ENCODE measurements at regions not wholly inside any gene's neighbourhood (a gene's known extent, or its start where the extent isn't known, plus 50 kb on each side); places are given as distances from the start of the nearest gene placed in this dataset.

DNA sequence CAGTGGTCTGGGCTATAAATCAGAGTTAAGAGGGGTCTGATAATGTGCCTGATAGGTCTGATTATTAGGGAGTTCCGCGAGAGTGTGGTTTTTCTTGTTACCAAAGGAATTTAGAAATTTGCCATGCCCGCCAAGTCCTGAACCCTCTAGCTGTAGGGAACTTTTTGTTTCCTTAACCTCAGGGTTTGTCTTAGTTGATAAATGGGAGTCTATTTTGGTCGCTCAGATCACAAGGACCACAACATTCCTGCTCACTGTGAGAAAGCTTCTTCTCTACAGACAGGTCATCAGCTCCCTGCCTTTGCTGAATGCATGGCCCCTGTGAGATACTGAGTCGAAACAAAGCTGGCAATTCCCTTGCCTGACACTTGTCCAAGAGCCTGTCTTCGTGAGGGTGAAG, 497.8 kb downstream of the HS3ST4 start:
- peaks cover 0 to 11% of the 10 kb centered on the region in 2 experiments for H3K27me3 ChIP-seq (replicated peaks in 1 of 2; ENCODE audit: control insufficient read depth in 2 of 2, extremely low read depth in 1 of 2, insufficient read depth in 2 of 2, low read length in 1 of 2)
- H3K36me3 Mint-ChIP-seq = no peaks in the 10 kb centered on the region
- peaks cover 16 to 27% of the 10 kb centered on the region in 2 donors for H3K27me3 Mint-ChIP-seq
- 4% methylated on average over 4 of the region's 6 CpGs for WGBS (ENCODE audit: insufficient coverage)
- POLR2A ChIA-PET = no interaction called here
- H3K4me3 ChIP-seq (ENCODE audit: control insufficient read depth in 1 of 2, extremely low read depth in 1 of 2, low read length in 1 of 2) = no peak overlapping the region
- no peak overlapping the region for H3K27ac ChIP-seq (ENCODE audit: low read length)
- CTCF ChIA-PET = no interaction called here
- H3K36me3 ChIP-seq (ENCODE audit: control insufficient read depth in 2 of 2, extremely low read depth in 1 of 2, insufficient read depth in 1 of 2, low read length in 1 of 2) = no peaks in the 10 kb centered on the region
- ATAC-seq (replicated peaks in 1 of 4) = no peak
- peaks cover 0 to 12% (median 4%) of the 10 kb centered on the region in 3 donors for H3K9me3 Mint-ChIP-seq
- no peaks in the 10 kb centered on the region for H3K9me3 ChIP-seq
- H3K4me1 Mint-ChIP-seq = no peaks in the 10 kb centered on the region
- H3K4me1 ChIP-seq (ENCODE audit: control insufficient read depth in 1 of 2, extremely low read depth in 1 of 2, insufficient read depth in 2 of 2, low read length in 2 of 2) = no peaks in the 10 kb centered on the region
- H3K27ac Mint-ChIP-seq = no peak overlapping the region
- no peak for DNase-seq
- H3K4me3 Mint-ChIP-seq = no peak overlapping the region

DNA sequence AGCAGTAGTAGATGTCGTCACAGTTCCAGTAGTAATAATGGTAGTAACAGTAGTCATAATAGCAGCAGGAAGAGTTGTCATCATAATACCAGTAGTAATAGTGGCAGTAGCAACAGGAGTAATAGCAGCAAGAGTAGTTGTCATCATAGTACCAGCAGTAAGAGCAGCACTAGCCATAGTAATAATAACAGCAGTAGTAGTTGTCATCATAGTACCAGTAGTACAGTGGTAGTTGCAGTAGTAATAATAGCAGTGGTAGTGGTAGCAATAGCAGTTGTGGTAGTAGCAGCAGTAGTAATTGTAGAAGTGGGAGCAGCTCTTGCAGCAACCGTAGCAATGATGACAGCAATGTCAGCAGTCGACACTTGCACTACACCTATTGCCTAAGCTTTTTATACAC, 502.8 kb downstream of the HS3ST4 start:
- H3K27me3 ChIP-seq (replicated peaks in 1 of 2; ENCODE audit: control insufficient read depth in 2 of 2, extremely low read depth in 1 of 2, insufficient read depth in 2 of 2, low read length in 1 of 2) = peaks cover 0 to 8% of the 10 kb centered on the region in 2 experiments
- no peaks in the 10 kb centered on the region for H3K4me1 ChIP-seq (ENCODE audit: control insufficient read depth in 1 of 2, extremely low read depth in 1 of 2, insufficient read depth in 2 of 2, low read length in 2 of 2)
- H3K36me3 ChIP-seq (ENCODE audit: control insufficient read depth in 2 of 2, extremely low read depth in 1 of 2, insufficient read depth in 1 of 2, low read length in 1 of 2) = no peaks in the 10 kb centered on the region
- H3K27ac Mint-ChIP-seq = no peak overlapping the region
- H3K27me3 Mint-ChIP-seq = peaks cover 7 to 10% of the 10 kb centered on the region in 2 donors
- H3K36me3 Mint-ChIP-seq = no peaks in the 10 kb centered on the region
- 67% methylated on average over 1 of the region's 3 CpGs for WGBS (ENCODE audit: insufficient coverage)
- ChIA-PET POLR2A (interaction anchor here in 1 of 2 donors (0.6 kb wide), 1 partner anchor 41 kb away, joined by 4 read pairs; no protein-coding TSS in a partner anchor), CTCF (interaction anchor here in 1 of 2 donors (0.5 kb wide), 1 partner anchor 882 kb away, joined by 3 read pairs; no protein-coding TSS in a partner anchor)
- H3K4me3 Mint-ChIP-seq = no peak overlapping the region
- no peak overlapping the region for H3K4me3 ChIP-seq (ENCODE audit: control insufficient read depth in 1 of 2, extremely low read depth in 1 of 2, low read length in 1 of 2)
- H3K9me3 Mint-ChIP-seq = peaks cover 0 to 12% (median 10%) of the 10 kb centered on the region in 3 donors
- DNase-seq = no peak
- no peak for ATAC-seq (replicated peaks in 1 of 4)
- H3K27ac ChIP-seq (ENCODE audit: low read length) = no peak overlapping the region
- no peaks in the 10 kb centered on the region for H3K9me3 ChIP-seq
- H3K4me1 Mint-ChIP-seq = no peaks in the 10 kb centered on the region

DNA sequence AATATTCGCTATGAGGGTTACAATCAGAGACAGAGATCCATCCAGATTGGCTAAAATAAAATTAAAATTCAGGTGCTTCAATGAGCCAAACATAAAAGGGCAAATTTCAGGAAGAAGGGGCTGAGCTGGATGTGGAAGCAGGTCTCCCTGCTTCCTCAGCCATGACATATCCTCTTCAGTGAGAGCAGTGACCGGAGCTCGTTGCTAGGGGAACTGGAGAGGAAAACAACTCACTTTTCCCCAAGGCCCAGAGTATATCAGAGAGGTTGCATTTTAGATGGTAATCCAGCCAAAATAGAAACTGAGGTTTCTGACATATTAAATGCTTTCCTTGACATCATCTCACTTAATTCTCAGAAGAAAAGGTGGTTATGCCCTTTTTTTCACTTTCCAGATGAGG, 503.5 kb downstream of the HS3ST4 start:
- Mint-ChIP-seq H3K9me3 (peaks cover 0 to 12% (median 10%) of the 10 kb centered on the region in 3 donors), H3K27ac (no peak overlapping the region), H3K4me1 (no peaks in the 10 kb centered on the region), H3K36me3 (no peaks in the 10 kb centered on the region), H3K27me3 (peaks cover 8 to 13% of the 10 kb centered on the region in 2 donors), H3K4me3 (no peak overlapping the region)
- ChIA-PET POLR2A (interaction anchor here in 1 of 2 donors (0.6 kb wide), 1 partner anchor 40 kb away, joined by 4 read pairs; no protein-coding TSS in a partner anchor), CTCF (interaction anchor here in 1 of 2 donors (0.5 kb wide), 1 partner anchor 883 kb away, joined by 3 read pairs; no protein-coding TSS in a partner anchor)
- ATAC-seq (replicated peaks in 1 of 4) (no peak), DNase-seq (no peak)
- H3K36me3 ChIP-seq (ENCODE audit: control insufficient read depth in 2 of 2, extremely low read depth in 1 of 2, insufficient read depth in 1 of 2, low read length in 1 of 2) = no peaks in the 10 kb centered on the region
- no peak overlapping the region for H3K27ac ChIP-seq (ENCODE audit: low read length)
- no peaks in the 10 kb centered on the region for H3K9me3 ChIP-seq
- WGBS (ENCODE audit: insufficient coverage) = no CpG with 5 or more reads among the region's 3 CpGs
- H3K4me3 ChIP-seq (ENCODE audit: control insufficient read depth in 1 of 2, extremely low read depth in 1 of 2, low read length in 1 of 2) = no peak overlapping the region
- peaks cover 0 to 5% of the 10 kb centered on the region in 2 experiments for H3K27me3 ChIP-seq (replicated peaks in 1 of 2; ENCODE audit: control insufficient read depth in 2 of 2, extremely low read depth in 1 of 2, insufficient read depth in 2 of 2, low read length in 1 of 2)
- H3K4me1 ChIP-seq (ENCODE audit: control insufficient read depth in 1 of 2, extremely low read depth in 1 of 2, insufficient read depth in 2 of 2, low read length in 2 of 2) = no peaks in the 10 kb centered on the region

DNA sequence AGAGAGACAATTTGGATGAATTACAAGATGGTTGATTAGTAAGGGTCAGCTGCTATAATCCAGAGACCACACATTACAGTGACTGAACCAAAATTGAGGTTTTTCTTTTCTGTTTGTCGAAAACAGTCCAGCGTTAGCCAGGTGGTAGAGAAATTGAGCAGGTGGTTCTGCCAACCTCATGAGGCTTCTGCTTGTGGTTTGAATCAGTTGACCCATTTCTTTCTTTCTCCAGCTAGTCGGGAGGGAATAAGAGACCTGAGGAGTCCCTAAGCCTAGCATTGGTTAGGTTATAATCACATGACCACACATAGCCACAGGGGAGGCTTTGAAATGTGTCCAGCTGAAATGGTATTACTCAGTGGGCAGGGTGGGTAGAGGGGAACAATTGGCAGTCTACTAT, 504.6 kb downstream of the HS3ST4 start:
- Histone ChIP-seq H3K9me3 (no peaks in the 10 kb centered on the region), H3K4me3 (ENCODE audit: control insufficient read depth in 1 of 2, extremely low read depth in 1 of 2, low read length in 1 of 2) (no peak overlapping the region), H3K27me3 (replicated peaks in 1 of 2; ENCODE audit: control insufficient read depth in 2 of 2, extremely low read depth in 1 of 2, insufficient read depth in 2 of 2, low read length in 1 of 2) (peaks cover 0 to 5% of the 10 kb centered on the region in 2 experiments), H3K4me1 (ENCODE audit: control insufficient read depth in 1 of 2, extremely low read depth in 1 of 2, insufficient read depth in 2 of 2, low read length in 2 of 2) (no peaks in the 10 kb centered on the region), H3K36me3 (ENCODE audit: control insufficient read depth in 2 of 2, extremely low read depth in 1 of 2, insufficient read depth in 1 of 2, low read length in 1 of 2) (no peaks in the 10 kb centered on the region), H3K27ac (ENCODE audit: low read length) (no peak overlapping the region)
- ChIA-PET POLR2A (no interaction called here), CTCF (no interaction called here)
- Mint-ChIP-seq H3K36me3 (no peaks in the 10 kb centered on the region), H3K4me1 (no peaks in the 10 kb centered on the region), H3K27me3 (peaks cover 3 to 11% of the 10 kb centered on the region in 2 donors), H3K9me3 (peaks cover 0 to 12% (median 10%) of the 10 kb centered on the region in 3 donors), H3K27ac (no peak overlapping the region), H3K4me3 (no peak overlapping the region)
- DNase-seq = no peak
- WGBS (ENCODE audit: insufficient coverage) = no CpG with 5 or more reads among the region's 3 CpGs
- no peak for ATAC-seq (replicated peaks in 1 of 4)

DNA sequence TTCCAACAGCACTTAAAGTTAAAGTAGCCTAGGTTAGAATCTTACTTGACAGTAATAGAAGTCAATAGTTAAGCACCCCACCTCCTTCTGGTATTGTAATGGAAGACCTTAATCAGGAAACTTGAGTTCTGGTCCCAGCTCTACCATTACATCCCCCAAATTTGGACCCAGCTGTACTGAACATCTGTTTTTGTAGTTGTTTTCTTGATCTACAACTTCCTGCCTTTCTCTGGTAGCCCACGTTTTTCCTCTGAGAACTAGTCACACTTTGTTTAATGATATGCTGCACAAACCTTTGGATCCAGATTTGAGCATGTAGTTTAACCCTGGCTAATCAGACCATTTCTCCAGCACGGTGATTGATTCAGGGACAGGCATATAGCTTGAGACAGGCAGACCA, 505.0 kb downstream of the HS3ST4 start:
- DNase-seq (no peak), ATAC-seq (replicated peaks in 1 of 4) (no peak)
- H3K9me3 Mint-ChIP-seq = peaks cover 0 to 12% (median 10%) of the 10 kb centered on the region in 3 donors
- WGBS (ENCODE audit: insufficient coverage) = 33% methylated on average over 2 of the region's 2 CpGs
- Histone ChIP-seq H3K27me3 (replicated peaks in 1 of 2; ENCODE audit: control insufficient read depth in 2 of 2, extremely low read depth in 1 of 2, insufficient read depth in 2 of 2, low read length in 1 of 2) (peaks cover 0 to 2% of the 10 kb centered on the region in 2 experiments), H3K4me3 (ENCODE audit: control insufficient read depth in 1 of 2, extremely low read depth in 1 of 2, low read length in 1 of 2) (no peak overlapping the region), H3K4me1 (ENCODE audit: control insufficient read depth in 1 of 2, extremely low read depth in 1 of 2, insufficient read depth in 2 of 2, low read length in 2 of 2) (no peaks in the 10 kb centered on the region), H3K27ac (ENCODE audit: low read length) (no peak overlapping the region), H3K36me3 (ENCODE audit: control insufficient read depth in 2 of 2, extremely low read depth in 1 of 2, insufficient read depth in 1 of 2, low read length in 1 of 2) (no peaks in the 10 kb centered on the region), H3K9me3 (no peaks in the 10 kb centered on the region)
- H3K27ac Mint-ChIP-seq = no peak overlapping the region
- H3K4me1 Mint-ChIP-seq = no peaks in the 10 kb centered on the region
- H3K36me3 Mint-ChIP-seq = no peaks in the 10 kb centered on the region
- peaks cover 2 to 9% of the 10 kb centered on the region in 2 donors for H3K27me3 Mint-ChIP-seq
- ChIA-PET CTCF (no interaction called here), POLR2A (no interaction called here)
- H3K4me3 Mint-ChIP-seq = no peak overlapping the region

DNA sequence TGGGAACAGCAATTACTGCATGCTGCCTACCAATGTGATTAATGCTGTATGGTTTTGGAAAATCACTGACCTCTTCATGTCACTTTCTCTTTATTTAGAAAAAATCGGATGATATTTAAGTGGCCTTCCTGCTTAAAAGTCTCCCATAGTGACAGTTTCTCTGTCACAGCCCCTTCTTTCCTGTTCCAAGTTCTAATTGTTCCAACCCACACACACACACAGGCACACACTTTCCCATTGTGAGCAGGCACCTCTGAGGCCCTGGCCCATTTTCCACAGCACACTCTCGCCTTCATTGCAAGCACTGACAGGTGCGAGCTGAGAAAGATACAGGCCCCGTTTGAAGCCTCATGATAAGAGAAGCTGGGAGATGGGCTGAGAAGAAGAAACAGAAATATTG, 505.9 kb downstream of the HS3ST4 start:
- Histone ChIP-seq H3K27me3 (replicated peaks in 1 of 2; ENCODE audit: control insufficient read depth in 2 of 2, extremely low read depth in 1 of 2, insufficient read depth in 2 of 2, low read length in 1 of 2) (no peaks in the 10 kb centered on the region), H3K27ac (ENCODE audit: low read length) (no peak overlapping the region), H3K9me3 (no peaks in the 10 kb centered on the region), H3K4me1 (ENCODE audit: control insufficient read depth in 1 of 2, extremely low read depth in 1 of 2, insufficient read depth in 2 of 2, low read length in 2 of 2) (no peaks in the 10 kb centered on the region), H3K4me3 (ENCODE audit: control insufficient read depth in 1 of 2, extremely low read depth in 1 of 2, low read length in 1 of 2) (no peak overlapping the region), H3K36me3 (ENCODE audit: control insufficient read depth in 2 of 2, extremely low read depth in 1 of 2, insufficient read depth in 1 of 2, low read length in 1 of 2) (no peaks in the 10 kb centered on the region)
- Mint-ChIP-seq H3K27me3 (peaks cover 2 to 9% of the 10 kb centered on the region in 2 donors), H3K27ac (no peak overlapping the region), H3K36me3 (no peaks in the 10 kb centered on the region), H3K9me3 (peaks cover 0 to 12% (median 10%) of the 10 kb centered on the region in 3 donors), H3K4me1 (no peaks in the 10 kb centered on the region), H3K4me3 (no peak overlapping the region)
- POLR2A ChIA-PET = no interaction called here
- DNase-seq (no peak), ATAC-seq (replicated peaks in 1 of 4) (no peak)
- CTCF ChIA-PET = no interaction called here
- WGBS (ENCODE audit: insufficient coverage) = 100% methylated on average over 1 of the region's 4 CpGs

DNA sequence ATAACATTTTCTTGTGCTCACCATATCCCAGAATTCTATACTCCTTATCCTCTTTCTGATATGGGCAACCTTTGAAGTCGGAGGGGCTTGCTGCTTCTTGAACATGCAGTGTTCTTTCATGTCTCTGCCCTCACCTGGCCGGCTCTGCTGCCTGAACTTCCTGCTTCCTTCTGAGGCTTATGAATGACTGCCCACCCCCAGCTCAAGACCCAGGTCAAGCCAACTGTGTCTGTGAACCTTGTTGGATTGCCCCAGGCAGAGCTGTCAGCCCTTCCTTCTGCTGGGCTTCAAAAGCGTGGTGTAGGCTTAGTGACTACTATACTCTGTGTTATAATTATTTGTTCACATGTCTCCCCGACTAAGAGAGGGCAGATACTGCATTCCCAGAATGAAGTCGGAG, 506.5 kb downstream of the HS3ST4 start:
- H3K27me3 ChIP-seq (replicated peaks in 1 of 2; ENCODE audit: control insufficient read depth in 2 of 2, extremely low read depth in 1 of 2, insufficient read depth in 2 of 2, low read length in 1 of 2) = no peaks in the 10 kb centered on the region
- H3K4me1 ChIP-seq (ENCODE audit: control insufficient read depth in 1 of 2, extremely low read depth in 1 of 2, insufficient read depth in 2 of 2, low read length in 2 of 2) = no peaks in the 10 kb centered on the region
- Mint-ChIP-seq H3K27me3 (peaks cover 2 to 9% of the 10 kb centered on the region in 2 donors), H3K4me1 (no peaks in the 10 kb centered on the region), H3K4me3 (no peak overlapping the region), H3K27ac (no peak overlapping the region), H3K36me3 (no peaks in the 10 kb centered on the region), H3K9me3 (peaks cover 0 to 12% (median 10%) of the 10 kb centered on the region in 3 donors)
- ATAC-seq (replicated peaks in 1 of 4) (no peak), DNase-seq (no peak)
- H3K9me3 ChIP-seq = no peaks in the 10 kb centered on the region
- ChIA-PET CTCF (no interaction called here), POLR2A (no interaction called here)
- no peak overlapping the region for H3K4me3 ChIP-seq (ENCODE audit: control insufficient read depth in 1 of 2, extremely low read depth in 1 of 2, low read length in 1 of 2)
- no peak overlapping the region for H3K27ac ChIP-seq (ENCODE audit: low read length)
- WGBS (ENCODE audit: insufficient coverage) = 43% methylated on average over 3 of the region's 5 CpGs
- H3K36me3 ChIP-seq (ENCODE audit: control insufficient read depth in 2 of 2, extremely low read depth in 1 of 2, insufficient read depth in 1 of 2, low read length in 1 of 2) = no peaks in the 10 kb centered on the region
